Hepatocyte (in vitro differentiated cells): ENCODE measurements at regions not wholly inside any gene's neighbourhood (a gene's known extent, or its start where the extent isn't known, plus 50 kb on each side); places are given as distances from the start of the nearest gene placed in this dataset.

ENCODE experiments used
- EZH2 ChIP-seq: fragments of 200-600 bp; sonication (generic); IDR thresholded peaks from 2 replicates; pipeline ENCODE4 v1.6.1; 2016; ENCODE audit warnings: antibody characterized with exemption, mild to moderate bottlenecking, borderline replicate concordance
- EZH2phosphoT487 ChIP-seq: fragments of 200-600 bp; sonication (generic); IDR thresholded peaks from one replicate; pipeline ENCODE4 v1.6.1; 2018; ENCODE audit warnings: antibody characterized with exemption, mild to moderate bottlenecking, low read depth, moderate library complexity; ENCODE audit not compliant: unreplicated experiment, severe bottlenecking
- TF ChIP-seq, protein P1 (sequence below): fragments of 200-600 bp; sonication (generic); IDR thresholded peaks from 2 replicates; pipeline ENCODE4 v1.5.1; 2016; ENCODE audit warnings: antibody characterized with exemption, mild to moderate bottlenecking; ENCODE audit not compliant: poor library complexity

DNA sequence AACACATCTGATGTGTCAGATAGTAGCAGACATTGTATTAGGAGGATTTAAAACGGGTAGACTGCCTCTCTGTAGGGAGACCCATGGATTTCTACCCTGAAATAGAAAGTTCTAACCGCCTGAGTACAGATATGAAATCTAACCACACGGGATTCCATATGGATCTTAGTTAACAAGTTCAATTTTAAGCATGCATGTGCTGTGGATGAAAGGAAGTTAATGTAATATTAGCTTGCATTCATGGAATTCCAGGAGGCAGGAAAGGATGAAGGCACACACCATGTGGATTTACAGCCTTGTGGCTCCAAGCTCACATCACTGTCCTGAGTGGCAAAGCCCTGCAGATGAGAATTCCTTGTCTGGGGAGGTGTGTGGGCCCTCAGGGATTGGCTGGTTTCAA, 120.6 kb upstream of the IRS2 start:
- TF ChIP-seq, protein P1, sequence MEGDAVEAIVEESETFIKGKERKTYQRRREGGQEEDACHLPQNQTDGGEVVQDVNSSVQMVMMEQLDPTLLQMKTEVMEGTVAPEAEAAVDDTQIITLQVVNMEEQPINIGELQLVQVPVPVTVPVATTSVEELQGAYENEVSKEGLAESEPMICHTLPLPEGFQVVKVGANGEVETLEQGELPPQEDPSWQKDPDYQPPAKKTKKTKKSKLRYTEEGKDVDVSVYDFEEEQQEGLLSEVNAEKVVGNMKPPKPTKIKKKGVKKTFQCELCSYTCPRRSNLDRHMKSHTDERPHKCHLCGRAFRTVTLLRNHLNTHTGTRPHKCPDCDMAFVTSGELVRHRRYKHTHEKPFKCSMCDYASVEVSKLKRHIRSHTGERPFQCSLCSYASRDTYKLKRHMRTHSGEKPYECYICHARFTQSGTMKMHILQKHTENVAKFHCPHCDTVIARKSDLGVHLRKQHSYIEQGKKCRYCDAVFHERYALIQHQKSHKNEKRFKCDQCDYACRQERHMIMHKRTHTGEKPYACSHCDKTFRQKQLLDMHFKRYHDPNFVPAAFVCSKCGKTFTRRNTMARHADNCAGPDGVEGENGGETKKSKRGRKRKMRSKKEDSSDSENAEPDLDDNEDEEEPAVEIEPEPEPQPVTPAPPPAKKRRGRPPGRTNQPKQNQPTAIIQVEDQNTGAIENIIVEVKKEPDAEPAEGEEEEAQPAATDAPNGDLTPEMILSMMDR, result no peak
- TF ChIP-seq EZH2phosphoT487, result no peak
- no peak for TF ChIP-seq EZH2
